Activated CD4-positive, alpha-beta T cell treated with anti-CD3 and anti-CD28 coated beads, Interleukin-2, amount 10 ng/mL, durations not matched to agents 24 days and 14 days (primary cell): ENCODE measurements at regions not wholly inside any gene's neighbourhood (a gene's known extent, or its start where the extent isn't known, plus 50 kb on each side); places are given as distances from the start of the nearest gene placed in this dataset.

ENCODE experiments used
- DNase-seq: peaks from one replicate; pipeline ENCODE4 v3.0.0; 2022
- H3K27ac Mint-ChIP-seq: one replicate; pipeline ENCODE4 v1.8.0; 2022; ENCODE audit warnings: mild to moderate bottlenecking, mixed read lengths
- H3K27me3 Mint-ChIP-seq: one replicate; pipeline ENCODE4 v1.8.0; 2022; ENCODE audit warnings: mixed read lengths
- H3K36me3 Mint-ChIP-seq: one replicate; pipeline ENCODE4 v1.8.0; 2022; ENCODE audit warnings: low read depth, mild to moderate bottlenecking, mixed read lengths
- H3K4me1 Mint-ChIP-seq: one replicate; pipeline ENCODE4 v1.8.0; 2021; ENCODE audit warnings: mixed read lengths
- H3K4me3 Mint-ChIP-seq: one replicate; pipeline ENCODE4 v1.8.0; 2022; ENCODE audit warnings: mild to moderate bottlenecking, moderate library complexity, mixed read lengths
- H3K9me3 Mint-ChIP-seq: one replicate; pipeline ENCODE4 v1.8.0; 2021; ENCODE audit warnings: mixed read lengths
- intact Hi-C: fragments of 100-400 bp; cut with micrococcal nuclease; formaldehyde crosslinking; loops from one replicate; pipeline ENCODE4 v1.15.1; 2023

DNA sequence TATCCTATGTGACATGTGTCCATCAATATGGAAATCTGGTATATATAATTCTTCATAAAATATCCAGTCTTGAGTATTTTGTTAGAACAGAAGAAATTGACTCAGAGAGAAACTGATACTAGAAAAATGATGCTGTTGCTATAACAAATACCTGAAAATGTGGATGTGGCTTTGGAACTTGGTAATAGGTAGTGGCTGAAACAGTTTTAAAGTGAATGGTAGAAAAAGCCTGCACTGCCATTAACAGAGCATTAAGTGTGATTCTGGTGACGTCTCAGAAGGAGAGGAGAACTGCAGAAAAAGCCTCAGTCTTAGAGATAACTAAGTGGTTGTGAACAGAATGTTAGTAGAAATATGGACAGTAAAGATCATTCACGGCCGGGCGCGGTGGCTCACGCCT lies 634.9 kb upstream of the ZNF608 start:
- intact Hi-C loops, result no loop called here
- Mint-ChIP-seq H3K36me3 (no peaks in the 10 kb centered on the region), H3K9me3 (no peaks in the 10 kb centered on the region), H3K4me3 (no peak overlapping the region), H3K27me3 (no peaks in the 10 kb centered on the region), H3K27ac (no peak overlapping the region), H3K4me1 (no peaks in the 10 kb centered on the region)
- no peak for DNase-seq

DNA sequence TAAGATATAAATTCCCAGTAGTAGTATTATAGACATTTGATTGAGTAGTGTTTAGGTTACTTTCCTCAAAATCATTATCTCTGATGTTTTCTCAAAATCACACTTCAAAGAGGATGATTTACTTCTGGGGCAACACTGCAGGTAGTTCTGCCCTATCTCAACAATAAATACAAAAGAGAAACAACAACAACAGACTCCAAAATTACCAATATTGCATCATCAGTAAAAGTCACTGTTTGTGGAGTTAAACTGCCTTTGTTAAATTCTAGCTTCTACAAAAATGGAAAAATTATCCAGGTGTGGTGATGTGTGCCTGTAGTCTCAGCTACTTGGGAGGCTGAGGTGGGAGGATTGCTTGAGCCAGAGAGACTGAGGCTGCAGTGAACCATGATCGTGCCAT lies 637.6 kb upstream of the ZNF608 start:
- intact Hi-C loops, result no loop called here
- DNase-seq, result no peak
- no peaks in the 10 kb centered on the region for H3K4me1 Mint-ChIP-seq
- H3K9me3 Mint-ChIP-seq, result no peaks in the 10 kb centered on the region
- H3K4me3 Mint-ChIP-seq, result no peak overlapping the region
- no peaks in the 10 kb centered on the region for H3K36me3 Mint-ChIP-seq
- H3K27ac Mint-ChIP-seq, result no peak overlapping the region
- no peaks in the 10 kb centered on the region for H3K27me3 Mint-ChIP-seq

DNA sequence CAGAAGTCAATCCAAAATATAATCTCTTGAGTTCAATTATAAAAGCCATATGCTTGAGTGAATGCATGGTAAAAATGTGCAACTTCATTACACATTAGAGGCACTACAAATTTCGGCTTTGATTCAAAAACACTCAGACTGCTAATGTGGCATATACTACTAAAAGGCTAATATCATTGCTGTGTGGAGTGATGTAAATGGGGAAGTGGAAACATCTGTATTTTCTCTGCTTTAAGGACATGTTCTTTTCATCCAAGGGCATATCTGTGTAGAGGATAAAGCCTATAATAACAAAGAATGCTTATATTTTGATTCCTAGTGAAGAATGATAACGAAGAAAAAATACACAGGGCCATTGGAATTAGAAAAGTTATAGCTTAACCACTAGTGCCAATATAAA lies 643.9 kb upstream of the ZNF608 start:
- H3K27me3 Mint-ChIP-seq, result no peaks in the 10 kb centered on the region
- H3K9me3 Mint-ChIP-seq, result peaks cover 4% of the 10 kb centered on the region
- H3K4me3 Mint-ChIP-seq, result no peak overlapping the region
- intact Hi-C loops, result no loop called here
- H3K36me3 Mint-ChIP-seq, result no peaks in the 10 kb centered on the region
- no peak for DNase-seq
- H3K4me1 Mint-ChIP-seq, result no peaks in the 10 kb centered on the region
- no peak overlapping the region for H3K27ac Mint-ChIP-seq

DNA sequence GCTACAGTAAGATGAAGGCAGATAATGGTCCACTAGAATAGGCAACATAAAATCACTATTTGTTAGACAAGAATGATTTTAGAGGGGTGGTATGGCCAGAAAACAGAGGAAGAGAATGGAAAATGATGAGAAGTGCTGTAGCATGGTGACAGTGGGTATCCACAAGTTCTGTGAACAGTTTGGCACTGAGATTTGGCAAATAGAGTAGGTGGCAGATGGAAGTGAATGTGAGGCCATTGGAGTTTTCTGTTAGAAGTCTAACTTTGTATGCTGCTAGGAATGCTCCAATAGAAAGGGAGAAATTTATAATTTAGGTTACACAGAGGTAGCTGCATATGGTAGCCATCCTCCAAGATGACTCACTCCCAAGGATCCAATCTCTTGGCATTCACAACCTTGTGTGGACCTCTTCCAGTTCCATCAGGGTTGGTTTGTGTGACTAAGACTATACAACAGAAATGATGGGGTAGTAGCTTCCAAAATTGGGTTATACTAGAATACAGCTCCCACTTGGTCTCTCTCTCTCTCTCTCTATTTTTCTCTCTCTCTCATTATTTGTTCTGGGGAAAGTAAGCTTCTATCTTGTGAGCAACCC lies 646.9 kb upstream of the ZNF608 start:
- no peak overlapping the region for H3K4me3 Mint-ChIP-seq
- H3K36me3 Mint-ChIP-seq, result no peaks in the 10 kb centered on the region
- intact Hi-C loops, result no loop called here
- H3K27me3 Mint-ChIP-seq, result no peaks in the 10 kb centered on the region
- no peak overlapping the region for H3K27ac Mint-ChIP-seq
- H3K9me3 Mint-ChIP-seq, result peaks cover 4% of the 10 kb centered on the region
- H3K4me1 Mint-ChIP-seq, result no peaks in the 10 kb centered on the region
- no peak for DNase-seq

DNA sequence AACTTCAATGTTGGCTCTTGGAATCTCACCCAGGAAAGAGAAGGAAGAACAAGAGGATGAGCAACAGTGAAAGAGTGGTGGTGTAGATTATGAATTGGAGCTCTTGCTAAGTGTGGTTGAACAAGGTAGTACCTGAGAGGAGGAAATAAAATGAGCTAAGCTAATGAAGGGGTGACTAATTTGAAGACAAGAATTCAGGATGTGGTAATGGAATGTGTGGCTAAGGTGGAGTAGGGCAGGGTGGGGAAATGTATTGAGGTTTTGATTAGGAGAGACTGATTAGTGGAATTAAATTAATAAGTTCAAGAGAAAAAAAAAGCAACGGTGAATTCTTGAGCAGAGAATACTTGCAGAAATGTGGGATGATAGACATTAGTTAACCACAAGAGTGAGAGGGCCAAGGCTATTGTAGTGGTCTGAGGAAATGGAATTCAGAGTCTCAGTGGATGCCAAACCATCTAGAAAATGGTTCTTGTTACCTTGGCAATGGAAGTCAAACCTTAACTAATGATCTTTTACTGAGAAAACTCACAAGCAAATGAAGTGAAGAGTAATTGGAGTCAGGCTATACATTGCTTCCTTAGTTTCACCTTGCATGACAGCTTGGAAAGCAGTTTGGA lies 648.3 kb upstream of the ZNF608 start:
- Mint-ChIP-seq H3K36me3 (no peaks in the 10 kb centered on the region), H3K27me3 (no peaks in the 10 kb centered on the region)

DNA sequence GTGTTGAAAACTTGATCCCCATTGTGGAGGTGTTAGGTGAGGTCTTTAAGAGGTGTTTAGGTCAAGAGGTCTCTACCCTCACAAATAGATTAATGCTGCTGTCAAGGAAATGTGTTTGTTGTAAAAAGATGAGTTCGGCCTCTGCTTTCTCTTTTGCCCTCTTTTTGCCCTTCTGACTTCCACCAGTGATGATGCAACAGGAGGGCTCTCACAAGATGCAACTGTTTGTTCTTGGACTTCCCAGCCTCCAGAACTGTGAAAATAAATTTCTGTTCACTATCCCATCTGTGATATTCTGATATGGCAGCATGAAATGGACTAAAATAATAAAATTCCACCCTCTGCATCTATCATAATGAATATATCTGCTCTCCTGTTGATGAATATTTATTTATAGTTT lies 650.0 kb upstream of the ZNF608 start:
- intact Hi-C loops, result no loop called here
- no peak overlapping the region for H3K4me3 Mint-ChIP-seq
- no peak for DNase-seq

More for the DNA sequence above, 648.3 kb upstream of the ZNF608 start:
- Mint-ChIP-seq H3K27ac (no peak overlapping the region), H3K4me1 (no peaks in the 10 kb centered on the region), H3K4me3 (no peak overlapping the region), H3K9me3 (peaks cover 4% of the 10 kb centered on the region)
- intact Hi-C loops, result no loop called here
- no peak for DNase-seq

DNA sequence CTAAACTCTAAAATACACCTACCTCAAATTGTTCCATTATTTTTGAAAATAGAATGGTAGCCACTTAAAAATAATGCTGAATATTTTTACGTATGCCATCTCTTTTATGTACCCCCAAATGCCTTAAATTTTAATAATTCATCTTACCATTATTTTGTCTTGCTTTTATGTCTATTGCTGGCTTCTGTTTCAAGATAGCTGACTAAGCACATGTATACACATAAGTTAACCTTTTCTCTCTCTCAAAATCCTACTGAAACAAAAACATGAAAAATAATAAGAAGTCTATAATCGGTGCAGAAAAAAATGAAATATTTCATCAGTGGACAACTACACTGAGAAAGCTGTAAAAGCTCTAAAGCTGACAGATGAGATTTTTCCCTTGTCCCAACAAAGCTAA lies 652.0 kb upstream of the ZNF608 start:
- intact Hi-C loops, result no loop called here
- no peak for DNase-seq
- no peak overlapping the region for H3K4me3 Mint-ChIP-seq
- no peaks in the 10 kb centered on the region for H3K36me3 Mint-ChIP-seq
- H3K27ac Mint-ChIP-seq, result no peak overlapping the region
- no peaks in the 10 kb centered on the region for H3K27me3 Mint-ChIP-seq
- H3K9me3 Mint-ChIP-seq, result no peaks in the 10 kb centered on the region
- no peaks in the 10 kb centered on the region for H3K4me1 Mint-ChIP-seq

More for the DNA sequence above, 650.0 kb upstream of the ZNF608 start:
- H3K27me3 Mint-ChIP-seq, result no peaks in the 10 kb centered on the region
- H3K36me3 Mint-ChIP-seq, result no peaks in the 10 kb centered on the region
- peaks cover 4% of the 10 kb centered on the region for H3K9me3 Mint-ChIP-seq
- no peaks in the 10 kb centered on the region for H3K4me1 Mint-ChIP-seq
- H3K27ac Mint-ChIP-seq, result no peak overlapping the region

DNA sequence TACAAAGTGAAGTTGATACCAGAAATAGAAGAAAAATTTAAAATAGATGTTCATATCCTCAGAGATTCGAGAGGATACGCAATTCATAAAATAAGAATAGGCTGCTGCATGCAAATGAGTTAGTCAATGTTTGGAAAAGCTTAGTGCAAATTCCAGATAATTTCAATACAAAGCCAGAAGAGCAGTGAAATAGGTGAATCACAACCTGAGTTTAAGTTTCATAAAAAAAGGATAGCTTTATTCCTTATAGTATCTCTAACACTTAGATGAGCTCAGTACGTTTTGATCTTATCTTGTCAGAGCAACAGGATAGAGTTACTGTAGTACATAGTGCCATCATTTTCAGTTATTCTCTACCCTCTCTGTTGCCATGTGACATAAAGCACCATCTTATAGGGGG lies 653.4 kb upstream of the ZNF608 start:
- Mint-ChIP-seq H3K4me3 (no peak overlapping the region), H3K36me3 (no peaks in the 10 kb centered on the region), H3K27ac (no peak overlapping the region), H3K27me3 (no peaks in the 10 kb centered on the region), H3K9me3 (no peaks in the 10 kb centered on the region), H3K4me1 (no peaks in the 10 kb centered on the region)
- DNase-seq, result no peak
- intact Hi-C loops, result no loop called here

DNA sequence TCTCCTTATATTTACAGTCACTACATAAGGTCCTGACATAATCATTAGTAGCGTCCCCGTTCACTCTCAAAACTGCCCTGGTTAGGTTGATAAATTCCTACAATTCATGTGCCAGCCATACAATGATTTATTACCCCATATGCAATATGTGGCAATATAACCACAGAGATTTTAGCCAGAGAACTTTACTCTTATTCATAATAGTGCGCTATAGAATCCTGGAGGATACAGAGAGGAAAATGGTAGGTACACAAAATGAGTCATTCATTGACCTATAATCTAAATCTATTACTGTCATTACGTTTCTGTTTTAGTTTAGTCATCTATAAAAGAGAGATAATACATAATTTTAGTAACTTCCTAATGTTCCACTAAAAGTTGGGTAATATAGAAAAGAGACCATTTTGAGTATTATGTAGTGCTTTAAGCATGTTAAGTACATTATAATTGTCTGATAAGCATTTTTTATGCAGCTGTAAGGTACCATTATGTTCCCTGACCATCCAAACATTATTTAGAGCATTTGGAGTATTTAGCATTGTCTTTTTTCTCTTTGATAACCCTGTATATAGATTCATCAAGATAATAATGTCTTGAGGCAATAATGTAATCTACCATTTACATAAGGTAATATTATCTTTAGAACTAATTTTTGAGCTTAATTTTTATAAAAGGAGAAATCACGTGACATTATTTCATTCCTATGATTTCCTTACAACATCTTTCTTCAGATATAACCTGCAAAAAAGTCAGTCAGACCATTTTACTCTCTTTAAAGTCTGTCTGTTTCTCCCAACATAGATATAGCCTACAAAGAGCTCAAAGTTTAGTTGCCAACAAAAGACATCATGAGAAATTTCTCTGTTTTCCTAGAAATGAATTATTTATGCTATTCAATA lies 655.5 kb upstream of the ZNF608 start:
- no peak for DNase-seq
- H3K4me3 Mint-ChIP-seq, result no peak overlapping the region
- H3K27ac Mint-ChIP-seq, result no peak overlapping the region
- H3K36me3 Mint-ChIP-seq, result no peaks in the 10 kb centered on the region
- no peaks in the 10 kb centered on the region for H3K27me3 Mint-ChIP-seq
- intact Hi-C loops, result no loop called here
- no peaks in the 10 kb centered on the region for H3K4me1 Mint-ChIP-seq
- no peaks in the 10 kb centered on the region for H3K9me3 Mint-ChIP-seq

DNA sequence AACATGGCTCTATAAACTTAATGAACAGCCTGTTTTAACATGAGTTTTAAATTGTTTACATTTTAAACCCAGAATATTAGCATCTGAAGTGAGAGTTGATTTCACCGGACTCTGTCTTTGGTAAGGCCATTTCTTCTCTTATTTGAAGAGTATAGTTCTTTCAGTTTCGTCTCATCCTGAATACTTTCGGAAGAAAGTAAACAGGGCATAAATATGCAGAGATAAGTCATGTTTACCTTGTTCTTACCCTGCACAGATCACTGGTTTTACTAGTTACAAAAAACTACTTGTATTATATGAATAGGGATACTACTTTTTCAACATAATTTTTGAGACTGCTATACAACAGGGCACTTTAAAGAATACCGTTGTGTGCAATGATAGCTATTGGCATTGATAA lies 656.3 kb upstream of the ZNF608 start:
- Mint-ChIP-seq H3K4me3 (no peak overlapping the region), H3K27me3 (no peaks in the 10 kb centered on the region), H3K9me3 (no peaks in the 10 kb centered on the region), H3K27ac (no peak overlapping the region), H3K36me3 (no peaks in the 10 kb centered on the region), H3K4me1 (no peaks in the 10 kb centered on the region)
- intact Hi-C loops, result no loop called here
- DNase-seq, result no peak

DNA sequence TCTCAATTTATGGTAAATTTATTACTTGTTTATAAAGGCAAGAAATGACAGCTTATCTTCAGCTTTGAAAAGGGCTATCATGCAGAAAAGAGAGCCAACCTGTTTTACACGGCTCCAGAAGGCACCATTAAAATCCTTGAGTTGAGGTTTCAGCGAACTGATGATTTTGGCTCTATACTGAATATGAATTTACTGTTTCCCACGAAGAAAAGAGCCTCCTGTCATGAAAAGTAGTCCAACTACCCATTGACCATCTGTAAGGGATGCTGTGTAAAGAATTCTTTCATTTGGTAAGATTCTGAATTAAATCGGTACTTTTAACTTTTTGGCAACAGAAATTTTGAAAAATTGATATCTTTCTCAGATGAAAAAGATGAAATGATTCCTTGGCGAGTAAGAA lies 657.6 kb upstream of the ZNF608 start:
- Mint-ChIP-seq H3K9me3 (no peaks in the 10 kb centered on the region), H3K36me3 (no peaks in the 10 kb centered on the region), H3K27me3 (no peaks in the 10 kb centered on the region), H3K27ac (no peak overlapping the region), H3K4me1 (no peaks in the 10 kb centered on the region), H3K4me3 (no peak overlapping the region)
- DNase-seq, result no peak
- intact Hi-C loops, result no loop called here

DNA sequence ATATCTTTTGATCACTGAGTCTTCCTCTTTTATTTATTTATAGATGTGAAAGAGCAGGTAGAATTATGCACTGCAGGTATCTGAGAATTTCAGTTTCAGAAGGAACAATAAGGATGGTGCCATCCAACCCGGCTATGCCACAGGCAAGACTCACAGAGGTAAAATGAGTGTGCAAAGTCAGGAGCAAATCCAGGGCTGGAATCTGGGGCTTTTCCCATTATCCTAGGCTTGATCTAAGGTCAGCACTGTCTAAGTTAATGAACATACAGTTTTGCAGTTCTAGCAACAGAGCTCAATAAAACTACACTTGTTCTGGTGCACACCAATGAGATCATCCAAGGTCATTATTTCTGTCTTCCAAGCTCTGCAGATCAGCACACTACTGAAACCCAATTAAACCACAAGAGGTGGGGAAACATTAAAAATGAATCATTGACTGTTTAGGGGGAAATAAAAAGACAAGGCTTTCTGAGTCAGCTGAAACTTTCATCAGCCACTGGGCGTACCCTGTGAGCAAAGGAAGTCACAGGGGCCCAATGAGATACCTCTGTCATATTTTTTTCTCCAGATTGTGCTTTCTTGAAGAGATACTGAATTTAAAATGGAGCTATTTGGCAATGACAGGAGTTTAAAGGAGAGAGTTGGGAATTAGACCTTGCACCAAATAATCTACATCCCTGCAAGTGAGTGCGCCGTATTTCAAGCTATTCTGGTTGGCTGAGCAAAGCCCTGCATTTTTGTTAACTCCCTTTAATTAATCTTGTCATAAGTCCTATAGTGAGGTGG lies 662.2 kb upstream of the ZNF608 start:
- Mint-ChIP-seq H3K27me3 (no peaks in the 10 kb centered on the region), H3K36me3 (no peaks in the 10 kb centered on the region), H3K4me3 (no peak overlapping the region), H3K9me3 (no peaks in the 10 kb centered on the region), H3K4me1 (no peaks in the 10 kb centered on the region), H3K27ac (no peak overlapping the region)
- no peak for DNase-seq
- intact Hi-C loops, result no loop called here

DNA sequence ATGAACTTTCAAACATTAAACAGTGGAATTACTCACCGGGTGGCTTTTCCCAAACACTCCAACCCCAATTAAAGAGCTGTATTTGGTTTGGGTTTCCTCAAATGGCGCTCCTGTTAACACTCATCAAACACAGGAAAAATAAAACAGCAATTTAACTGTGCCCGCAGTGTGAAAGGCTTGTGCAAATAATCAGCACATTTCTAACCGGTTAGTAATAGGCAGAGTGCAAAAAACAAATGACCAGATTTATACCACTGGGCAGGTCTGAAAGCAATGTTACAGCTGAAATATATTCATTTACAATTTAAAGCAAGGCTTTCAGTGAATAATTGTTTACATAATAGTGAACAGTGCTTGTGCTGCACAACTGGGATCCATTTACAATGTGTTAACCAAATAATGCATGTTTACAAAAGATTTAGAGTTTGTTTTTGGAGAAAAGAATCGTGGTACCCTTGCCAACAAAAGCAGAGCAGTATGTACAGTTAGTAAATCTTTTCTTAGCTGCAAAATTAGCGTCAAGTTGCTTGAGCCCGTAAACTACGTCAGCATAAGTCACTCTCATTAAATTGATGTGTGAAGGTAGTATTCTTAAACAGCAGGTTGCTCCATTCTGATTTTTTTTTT lies 662.9 kb upstream of the ZNF608 start:
- H3K4me3 Mint-ChIP-seq, result no peak overlapping the region
- no peaks in the 10 kb centered on the region for H3K4me1 Mint-ChIP-seq
- H3K9me3 Mint-ChIP-seq, result no peaks in the 10 kb centered on the region
- no peaks in the 10 kb centered on the region for H3K36me3 Mint-ChIP-seq
- DNase-seq, result no peak
- intact Hi-C loops, result no loop called here
- H3K27me3 Mint-ChIP-seq, result no peaks in the 10 kb centered on the region
- H3K27ac Mint-ChIP-seq, result no peak overlapping the region
